ENCODE measurements at regions not wholly inside any gene's neighbourhood (a gene's known extent, or its start where the extent isn't known, plus 50 kb on each side); places are given as distances from the start of the nearest gene placed in this dataset.

GRCh38 chr18:9001209-9001608 lies 101.3 kb upstream of the NDUFV2 start:
- TF ChIP-seq POLR2A (IDR thresholded peaks at IDR 0.05; ENCODE audit: low read depth, low read length) = no peak
- no peak for TF ChIP-seq PAX5 (IDR thresholded peaks at IDR 0.05; ENCODE audit: insufficient read depth, low read length, severe bottlenecking)
- TF ChIP-seq SPI1 (IDR thresholded peaks at IDR 0.05; ENCODE audit: low read depth, low read length) = no peak
